ENCODE measurements at regions not wholly inside any gene's neighbourhood (a gene's known extent, or its start where the extent isn't known, plus 50 kb on each side); places are given as distances from the start of the nearest gene placed in this dataset.

DNA sequence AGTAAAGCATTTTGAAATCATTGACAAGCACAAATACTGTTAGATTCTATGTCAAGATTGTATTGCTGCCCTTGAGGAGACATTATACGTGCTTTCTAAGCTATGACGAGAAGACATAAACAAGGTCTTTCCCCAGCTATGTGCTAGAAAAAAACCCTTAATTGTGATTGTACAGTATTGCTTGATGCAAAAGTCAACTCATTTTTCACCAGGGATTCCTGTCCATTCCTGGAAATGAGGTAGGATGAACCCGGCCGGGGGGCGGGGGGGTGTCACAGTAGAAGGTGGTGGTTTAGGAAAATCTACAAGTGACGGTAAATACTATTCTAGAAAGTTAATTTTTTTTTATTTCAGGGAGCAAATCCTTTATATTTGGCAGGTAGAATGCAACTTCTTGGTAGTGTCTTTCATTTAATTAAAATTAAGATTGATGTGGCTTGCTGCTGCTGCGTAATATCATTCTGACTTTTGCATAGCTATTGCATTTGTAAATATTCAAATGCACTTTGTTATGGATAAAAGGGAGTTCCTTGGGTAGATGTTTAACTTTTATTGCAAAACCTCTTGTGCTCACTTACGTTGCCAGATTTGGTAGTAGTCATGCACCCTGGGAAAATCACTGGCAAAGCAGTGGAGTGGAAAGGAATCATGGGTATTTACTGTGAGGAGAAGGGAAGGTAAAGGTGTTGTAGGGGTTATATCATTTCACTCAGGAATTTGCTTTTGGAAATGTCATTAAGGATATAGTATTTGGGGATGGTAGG, 164.4 kb upstream of the PRPS1L1 start:
- no peak for ATAC-seq (ENCODE audit: low read depth)
- Histone ChIP-seq H3K27ac (ENCODE audit: insufficient read depth, low read length) (no peak overlapping the region), H3K36me3 (ENCODE audit: control insufficient read depth, insufficient read depth, low read length) (no peaks in the 10 kb centered on the region), H3K56ac (ENCODE audit: extremely low read depth, insufficient read depth, low read length) (no peak overlapping the region), H3K4ac (ENCODE audit: low read depth, low read length) (no peak overlapping the region), H3K79me1 (ENCODE audit: low read depth in 1 of 2, low read length in 2 of 2) (no peaks in the 10 kb centered on the region), H2BK20ac (ENCODE audit: low read depth, low read length) (no peak overlapping the region), H2BK5ac (ENCODE audit: low read depth, low read length, poor library complexity, severe bottlenecking) (no peak overlapping the region), H3K4me3 (ENCODE audit: insufficient read depth, low read depth, low read length) (no peak overlapping the region), H3K18ac (ENCODE audit: low read depth, low read length) (no peak overlapping the region), H2BK15ac (ENCODE audit: low read depth, low read length) (no peak overlapping the region), H3K23ac (ENCODE audit: low read depth, low read length) (no peak overlapping the region), H4K91ac (ENCODE audit: insufficient read depth, low read depth, low read length) (no peak overlapping the region), H3K27me3 (ENCODE audit: control insufficient read depth, insufficient read depth, low read length) (no peaks in the 10 kb centered on the region), H2AFZ (replicated peaks; ENCODE audit: low read length, poor library complexity) (no peak overlapping the region), H2BK120ac (ENCODE audit: low read depth, low read length) (no peak overlapping the region), H4K8ac (ENCODE audit: low read depth in 2 of 2, low read length in 2 of 2) (no peak overlapping the region), H3K9me1 (ENCODE audit: insufficient read depth, low read length) (no peaks in the 10 kb centered on the region), H4K5ac (ENCODE audit: low read depth, low read length) (no peak overlapping the region), H3K14ac (replicated peaks; ENCODE audit: low read depth, low read length) (no peak overlapping the region), H3K9me3 (ENCODE audit: control insufficient read depth, insufficient read depth, low read length) (no peaks in the 10 kb centered on the region), H4K20me1 (ENCODE audit: insufficient read depth, low read length) (no peaks in the 10 kb centered on the region), H3K4me2 (ENCODE audit: low read depth, low read length) (no peak overlapping the region), H2AK5ac (ENCODE audit: low read depth, low read length) (no peak overlapping the region), H2AK9ac (replicated peaks; ENCODE audit: low read depth, low read length, poor library complexity) (no peak overlapping the region), H3K9ac (ENCODE audit: low read depth, low read length) (no peak overlapping the region), H3K4me1 (ENCODE audit: control insufficient read depth, insufficient read depth, low read length) (no peaks in the 10 kb centered on the region)
- intact Hi-C loops (cut with micrococcal nuclease) = no loop called here
- BruUV-seq (replicated peaks) = no TSS peak
- DNase-seq = no peak
- in situ Hi-C loops (cut with MboI; ENCODE audit: low sequenced_read_pairs) = no loop called here
- ChIA-PET CTCF (interaction anchor here (0.6 kb wide), 1 partner anchor 47 kb away, joined by 7 read pairs; no protein-coding TSS in a partner anchor), POLR2A (ENCODE audit: unreplicated experiment) (no interaction called here)
- no peak for TF ChIP-seq MAFK (IDR thresholded peaks at IDR 0.05; ENCODE audit: low read depth, low read length)
- TF ChIP-seq SMC3 (IDR thresholded peaks at IDR 0.05; ENCODE audit: low read depth, low read length) = no peak
- TF ChIP-seq RCOR1 (IDR thresholded peaks at IDR 0.05; ENCODE audit: insufficient replicate concordance, low read length) = no peak
- dilution Hi-C loops (cut with HindIII; ENCODE audit: low sequenced_read_pairs, unreplicated experiment) = no loop called here
- WGBS, 2 experiments (ENCODE audit: extremely low coverage in 2 of 2, insufficient read length in 1 of 2) = 40% methylated on average over 1 of the region's 8 CpGs; no CpG with 5 or more reads in 1 of the 2 experiments

Measured in IMR-90 (cell line).